LNCAP (cell line): ENCODE measurements at regions not wholly inside any gene's neighbourhood (a gene's known extent, or its start where the extent isn't known, plus 50 kb on each side); places are given as distances from the start of the nearest gene placed in this dataset.

ENCODE experiments used
- TF ChIP-seq, protein P1 (sequence below): fragments of 450-650 bp; IDR thresholded peaks from 2 replicates; pipeline ENCODE4 v1.5.1; 2017; ENCODE audit warnings: mild to moderate bottlenecking

DNA sequence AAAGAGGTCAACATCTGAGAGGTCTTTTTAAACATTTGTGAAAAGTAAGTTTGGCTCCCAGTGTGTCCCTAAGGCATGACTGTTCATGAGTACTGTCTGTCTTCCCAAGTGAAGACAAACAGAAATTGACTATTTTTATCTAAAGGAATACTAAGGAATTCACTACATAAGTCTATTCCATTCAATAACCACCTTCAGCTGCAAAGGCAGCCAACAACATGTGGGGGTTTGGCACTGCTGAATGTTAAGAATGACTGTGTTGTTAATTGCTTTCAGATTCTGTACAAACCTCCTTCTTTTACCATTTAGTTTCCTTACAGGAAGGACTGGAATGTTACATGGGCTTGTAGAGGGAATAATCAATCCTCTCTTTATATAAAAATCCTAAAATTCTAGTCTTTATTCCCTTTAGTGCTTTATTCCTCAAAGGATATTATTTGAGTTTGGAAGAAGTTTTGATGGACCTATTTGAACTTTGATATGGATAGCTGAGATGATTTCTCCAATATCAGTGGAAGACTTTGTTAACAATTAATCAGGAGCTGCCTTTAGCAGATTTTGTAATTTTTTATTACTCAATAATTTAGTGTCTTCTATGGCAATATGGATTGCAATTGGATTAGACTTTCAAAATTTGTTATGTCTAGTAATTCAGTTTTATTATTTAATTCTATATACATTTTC lies 201.7 kb upstream of the CHRM3 start:
- TF ChIP-seq, protein P1, sequence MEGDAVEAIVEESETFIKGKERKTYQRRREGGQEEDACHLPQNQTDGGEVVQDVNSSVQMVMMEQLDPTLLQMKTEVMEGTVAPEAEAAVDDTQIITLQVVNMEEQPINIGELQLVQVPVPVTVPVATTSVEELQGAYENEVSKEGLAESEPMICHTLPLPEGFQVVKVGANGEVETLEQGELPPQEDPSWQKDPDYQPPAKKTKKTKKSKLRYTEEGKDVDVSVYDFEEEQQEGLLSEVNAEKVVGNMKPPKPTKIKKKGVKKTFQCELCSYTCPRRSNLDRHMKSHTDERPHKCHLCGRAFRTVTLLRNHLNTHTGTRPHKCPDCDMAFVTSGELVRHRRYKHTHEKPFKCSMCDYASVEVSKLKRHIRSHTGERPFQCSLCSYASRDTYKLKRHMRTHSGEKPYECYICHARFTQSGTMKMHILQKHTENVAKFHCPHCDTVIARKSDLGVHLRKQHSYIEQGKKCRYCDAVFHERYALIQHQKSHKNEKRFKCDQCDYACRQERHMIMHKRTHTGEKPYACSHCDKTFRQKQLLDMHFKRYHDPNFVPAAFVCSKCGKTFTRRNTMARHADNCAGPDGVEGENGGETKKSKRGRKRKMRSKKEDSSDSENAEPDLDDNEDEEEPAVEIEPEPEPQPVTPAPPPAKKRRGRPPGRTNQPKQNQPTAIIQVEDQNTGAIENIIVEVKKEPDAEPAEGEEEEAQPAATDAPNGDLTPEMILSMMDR: no peak

- TF ChIP-seq, protein P1: no peak
Observed at GRCh38 chr1:239178961-239179360, 207.4 kb upstream of the CHRM3 start.

- TF ChIP-seq, protein P1: no peak
Observed at GRCh38 chr1:239174880-239175279, 211.5 kb upstream of the CHRM3 start.

GRCh38 chr1:239170828-239171227 lies 215.5 kb upstream of the CHRM3 start:
- TF ChIP-seq, protein P1: no peak

GRCh38 chr1:239169276-239169675 lies 217.1 kb upstream of the CHRM3 start:
- TF ChIP-seq, protein P1: no peak

- TF ChIP-seq, protein P1: no peak
Observed at GRCh38 chr1:239164451-239165180, 221.8 kb upstream of the CHRM3 start.

- TF ChIP-seq, protein P1: no peak
Observed at GRCh38 chr1:239155466-239156091, 230.8 kb upstream of the CHRM3 start.
